Activated CD4-positive, alpha-beta T cell treated with anti-CD3 and anti-CD28 coated beads, Interleukin-2, amount 50 U/mL, for 4 hours (primary cell): ENCODE measurements at regions not wholly inside any gene's neighbourhood (a gene's known extent, or its start where the extent isn't known, plus 50 kb on each side); places are given as distances from the start of the nearest gene placed in this dataset.

ENCODE experiments used
- DNase-seq, 2 experiments: peaks; one replicate each; pipeline ENCODE4 v3.0.0-alpha.2; 2020

GRCh38 chr2:18503376-18504228 lies 56.9 kb downstream of the RDH14 start:
- DNase-seq: no peak

- DNase-seq: no peak
Observed at GRCh38 chr2:18502142-18502541, 58.3 kb downstream of the RDH14 start.

GRCh38 chr2:18501729-18502128 lies 58.7 kb downstream of the RDH14 start:
- no peak for DNase-seq

GRCh38 chr2:18501156-18501555 lies 59.3 kb downstream of the RDH14 start:
- DNase-seq: no peak

- DNase-seq: no peak
Observed at GRCh38 chr2:18500333-18500732, 60.1 kb downstream of the RDH14 start.

GRCh38 chr2:18498531-18498930 lies 61.9 kb downstream of the RDH14 start:
- no peak for DNase-seq

- DNase-seq: no peak
Observed at GRCh38 chr2:18496516-18496915, 63.9 kb downstream of the RDH14 start.

GRCh38 chr2:18495058-18495457 lies 65.4 kb downstream of the RDH14 start:
- DNase-seq: no peak

GRCh38 chr2:18492721-18493120 lies 67.7 kb downstream of the RDH14 start:
- no peak for DNase-seq

- DNase-seq: no peak
Observed at GRCh38 chr2:18491577-18491976, 68.9 kb downstream of the RDH14 start.

GRCh38 chr2:18490901-18491300 lies 69.6 kb downstream of the RDH14 start:
- DNase-seq: no peak

- DNase-seq: no peak
Observed at GRCh38 chr2:18487106-18487913, 73.1 kb downstream of the RDH14 start.

- DNase-seq: no peak
Observed at GRCh38 chr2:18484625-18485024, 75.8 kb downstream of the RDH14 start.

GRCh38 chr2:18483896-18484295 lies 76.6 kb downstream of the RDH14 start:
- DNase-seq: no peak

GRCh38 chr2:18482666-18483065 lies 77.8 kb downstream of the RDH14 start:
- DNase-seq: no peak

GRCh38 chr2:18479947-18480369 lies 80.5 kb downstream of the RDH14 start:
- DNase-seq: no peak

GRCh38 chr2:18477293-18477692 lies 83.2 kb downstream of the RDH14 start:
- no peak for DNase-seq

GRCh38 chr2:18476484-18476883 lies 84.0 kb downstream of the RDH14 start:
- no peak for DNase-seq

- no peak for DNase-seq
Observed at GRCh38 chr2:18475884-18476283, 84.6 kb downstream of the RDH14 start.

- DNase-seq: no peak
Observed at GRCh38 chr2:18474700-18475099, 85.8 kb downstream of the RDH14 start.

- DNase-seq: no peak
Observed at GRCh38 chr2:18473241-18474181, 86.9 kb downstream of the RDH14 start.

GRCh38 chr2:18467749-18468360 lies 92.6 kb downstream of the RDH14 start:
- no peak for DNase-seq
